Fibroblast of lung (primary cell): ENCODE measurements at regions not wholly inside any gene's neighbourhood (a gene's known extent, or its start where the extent isn't known, plus 50 kb on each side); places are given as distances from the start of the nearest gene placed in this dataset.

ENCODE experiments used
- DNase-seq, 2 donors: peaks; one replicate each; pipeline versions ENCODE4 v3.0.0 to v3.0.0-alpha.2; 2010; ENCODE audit warnings: low read depth in 2 of 2
- H2AFZ ChIP-seq: 2 replicates; pipeline ENCODE4 v1.5.1; 2012; ENCODE audit warnings: low read length, control low read depth, inconsistent platforms
- H3K27ac ChIP-seq: 2 replicates; pipeline ENCODE4 v1.5.1; 2011; ENCODE audit warnings: low read length, control low read depth; ENCODE audit not compliant: insufficient read depth
- H3K27me3 ChIP-seq: 2 replicates; pipeline ENCODE4 v1.5.1; 2011; ENCODE audit warnings: mild to moderate bottlenecking, low read length; ENCODE audit not compliant: control insufficient read depth, insufficient read depth
- H3K36me3 ChIP-seq: 2 replicates; pipeline ENCODE4 v1.5.1; 2011; ENCODE audit warnings: low read length; ENCODE audit not compliant: control insufficient read depth, insufficient read depth
- H3K4me1 ChIP-seq: 2 replicates; pipeline ENCODE4 v1.5.1; 2011; ENCODE audit warnings: low read length; ENCODE audit not compliant: control insufficient read depth, insufficient read depth; ENCODE audit errors: extremely low read depth
- H3K4me2 ChIP-seq: 2 replicates; pipeline ENCODE4 v1.5.1; 2011; ENCODE audit warnings: low read length, control low read depth; ENCODE audit not compliant: insufficient read depth; ENCODE audit errors: extremely low read depth
- H3K4me3 ChIP-seq, 4 experiments: fragments of 200-600 bp in 1 of 4; sonication (generic) in 1 of 4; replicated peaks in 1 of 4; 2 replicates each; pipeline ENCODE4 v1.5.1; 2011 to 2016; ENCODE audit warnings: low read length in 4 of 4, low read depth in 3 of 4, mild to moderate bottlenecking in 3 of 4, control low read depth in 2 of 4, inconsistent platforms in 1 of 4, mixed read lengths in 1 of 4; ENCODE audit not compliant: insufficient read depth in 1 of 4; ENCODE audit errors: control extremely low read depth in 1 of 4
- H3K79me2 ChIP-seq: 2 replicates; pipeline ENCODE4 v1.5.1; 2012; ENCODE audit warnings: mild to moderate bottlenecking, low read length, inconsistent platforms; ENCODE audit not compliant: control insufficient read depth, insufficient read depth
- H3K9ac ChIP-seq: 2 replicates; pipeline ENCODE4 v1.5.1; 2011; ENCODE audit warnings: mild to moderate bottlenecking, low read length, control low read depth; ENCODE audit not compliant: insufficient read depth
- H3K9me3 ChIP-seq: 2 replicates; pipeline ENCODE4 v1.5.1; 2012; ENCODE audit warnings: low read depth, low read length; ENCODE audit not compliant: control insufficient read depth, insufficient read depth
- H4K20me1 ChIP-seq: 2 replicates; pipeline ENCODE4 v1.5.1; 2011; ENCODE audit warnings: low read length; ENCODE audit not compliant: control insufficient read depth, insufficient read depth; ENCODE audit errors: extremely low read depth
- CTCF ChIP-seq, 2 donors: IDR thresholded peaks in 1 of 2; conservative IDR thresholded peaks in 1 of 2; 1 replicate in 1 of 2; 2 replicates in 1 of 2; pipeline ENCODE4 v1.5.1; 2011 to 2012; ENCODE audit warnings: low read length in 2 of 2, control low read depth in 1 of 2, inconsistent platforms in 1 of 2, low read depth in 1 of 2, mild to moderate bottlenecking in 1 of 2
- EZH2 ChIP-seq: IDR thresholded peaks from 2 replicates; pipeline ENCODE4 v1.5.1; 2012; ENCODE audit warnings: low read length, control low read depth, mild to moderate bottlenecking; ENCODE audit errors: missing control alignments

GRCh38 chr1:65717815-65718454, 74.8 kb upstream of the PDE4B start:
- H4K20me1 ChIP-seq = no peaks in the 10 kb centered on the region
- no peak overlapping the region for H3K4me2 ChIP-seq
- TF ChIP-seq CTCF (conservative IDR thresholded peaks at IDR 0.05 in 1 of 2, IDR thresholded peaks at IDR 0.05 in 1 of 2; ENCODE audit: low read depth in 1 of 2, low read length in 2 of 2) = peak; percentile 26 to 39
- no peak for TF ChIP-seq EZH2
- no peaks in the 10 kb centered on the region for H3K27me3 ChIP-seq
- no peak overlapping the region for H3K4me3 ChIP-seq
- no peak overlapping the region for H3K27ac ChIP-seq
- H3K9me3 ChIP-seq = no peaks in the 10 kb centered on the region
- H3K4me1 ChIP-seq = no peaks in the 10 kb centered on the region
- H2AFZ ChIP-seq = no peak overlapping the region
- no peaks in the 10 kb centered on the region for H3K79me2 ChIP-seq
- H3K9ac ChIP-seq = no peak overlapping the region
- DNase-seq = peak; percentile 46 to 70
- H3K36me3 ChIP-seq = no peaks in the 10 kb centered on the region

GRCh38 chr1:65719391-65719790, 73.3 kb upstream of the PDE4B start:
- Histone ChIP-seq H3K4me2 (no peak overlapping the region), H3K27me3 (no peaks in the 10 kb centered on the region), H2AFZ (no peak overlapping the region), H3K9ac (no peak overlapping the region), H3K27ac (no peak overlapping the region), H3K4me1 (no peaks in the 10 kb centered on the region), H3K36me3 (no peaks in the 10 kb centered on the region), H4K20me1 (no peaks in the 10 kb centered on the region), H3K4me3 (no peak overlapping the region), H3K79me2 (no peaks in the 10 kb centered on the region), H3K9me3 (no peaks in the 10 kb centered on the region)
- TF ChIP-seq CTCF (conservative IDR thresholded peaks at IDR 0.05 in 1 of 2, IDR thresholded peaks at IDR 0.05 in 1 of 2; ENCODE audit: low read depth in 1 of 2, low read length in 2 of 2) (no peak), EZH2 (no peak)
- DNase-seq = no peak

GRCh38 chr1:65722461-65722860, 70.2 kb upstream of the PDE4B start:
- H3K4me1 ChIP-seq = no peaks in the 10 kb centered on the region
- H3K36me3 ChIP-seq = no peaks in the 10 kb centered on the region
- no peak for DNase-seq
- H2AFZ ChIP-seq = no peak overlapping the region
- H3K9ac ChIP-seq = no peak overlapping the region
- H3K27ac ChIP-seq = no peak overlapping the region
- no peak overlapping the region for H3K4me3 ChIP-seq
- H3K9me3 ChIP-seq = no peaks in the 10 kb centered on the region
- H3K4me2 ChIP-seq = no peak overlapping the region
- H3K27me3 ChIP-seq = no peaks in the 10 kb centered on the region
- H3K79me2 ChIP-seq = no peaks in the 10 kb centered on the region
- no peak for TF ChIP-seq CTCF (conservative IDR thresholded peaks at IDR 0.05 in 1 of 2, IDR thresholded peaks at IDR 0.05 in 1 of 2; ENCODE audit: low read depth in 1 of 2, low read length in 2 of 2)
- TF ChIP-seq EZH2 = no peak
- no peaks in the 10 kb centered on the region for H4K20me1 ChIP-seq
